ENCODE measurements at regions not wholly inside any gene's neighbourhood (a gene's known extent, or its start where the extent isn't known, plus 50 kb on each side); places are given as distances from the start of the nearest gene placed in this dataset.

DNA sequence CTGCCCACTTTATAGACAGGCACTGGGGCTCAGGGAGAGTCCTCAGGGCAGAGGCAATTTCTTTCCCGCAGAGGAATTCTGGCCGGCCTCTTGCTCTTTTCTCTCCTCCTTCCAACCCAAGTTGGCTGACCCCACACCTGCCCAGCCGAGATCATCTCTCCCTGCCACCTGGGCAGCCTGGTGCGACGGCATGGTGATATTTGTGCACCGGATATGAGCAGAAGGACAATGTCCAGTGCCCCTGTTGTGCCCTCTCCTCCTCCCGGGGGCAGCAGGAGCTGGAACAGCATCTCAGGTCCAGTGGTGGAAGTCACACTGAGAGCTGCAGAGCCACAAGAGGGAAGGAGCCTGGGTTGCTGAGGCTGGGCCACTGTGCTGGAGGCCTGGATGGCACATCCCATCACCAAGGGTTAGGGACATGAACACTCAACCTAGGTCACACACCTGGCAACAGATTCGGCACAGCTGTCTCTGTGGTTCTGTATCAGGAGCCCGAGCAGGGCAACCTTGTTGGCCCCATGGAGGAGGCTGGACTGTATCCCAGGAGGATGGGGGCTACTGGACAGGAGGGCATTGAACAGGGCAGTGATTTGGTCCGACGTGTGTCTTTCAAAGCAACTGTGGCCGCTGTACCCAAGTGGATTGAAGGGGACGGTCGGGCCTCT lies 57.7 kb upstream of the DIO3 start:
- Mint-ChIP-seq H3K4me3 (no peak overlapping the region), H3K4me1 (ENCODE audit: low read depth) (no peaks in the 10 kb centered on the region), H3K27me3 (ENCODE audit: low read depth) (no peaks in the 10 kb centered on the region), H3K9me3 (peaks cover 0 to 3% of the 10 kb centered on the region in 2 donors), H3K36me3 (ENCODE audit: insufficient read depth in 2 of 2) (no peaks in the 10 kb centered on the region), H3K27ac (no peak overlapping the region)
- no peak for ATAC-seq (replicated peaks in 1 of 2)
- no peak for DNase-seq

DNA sequence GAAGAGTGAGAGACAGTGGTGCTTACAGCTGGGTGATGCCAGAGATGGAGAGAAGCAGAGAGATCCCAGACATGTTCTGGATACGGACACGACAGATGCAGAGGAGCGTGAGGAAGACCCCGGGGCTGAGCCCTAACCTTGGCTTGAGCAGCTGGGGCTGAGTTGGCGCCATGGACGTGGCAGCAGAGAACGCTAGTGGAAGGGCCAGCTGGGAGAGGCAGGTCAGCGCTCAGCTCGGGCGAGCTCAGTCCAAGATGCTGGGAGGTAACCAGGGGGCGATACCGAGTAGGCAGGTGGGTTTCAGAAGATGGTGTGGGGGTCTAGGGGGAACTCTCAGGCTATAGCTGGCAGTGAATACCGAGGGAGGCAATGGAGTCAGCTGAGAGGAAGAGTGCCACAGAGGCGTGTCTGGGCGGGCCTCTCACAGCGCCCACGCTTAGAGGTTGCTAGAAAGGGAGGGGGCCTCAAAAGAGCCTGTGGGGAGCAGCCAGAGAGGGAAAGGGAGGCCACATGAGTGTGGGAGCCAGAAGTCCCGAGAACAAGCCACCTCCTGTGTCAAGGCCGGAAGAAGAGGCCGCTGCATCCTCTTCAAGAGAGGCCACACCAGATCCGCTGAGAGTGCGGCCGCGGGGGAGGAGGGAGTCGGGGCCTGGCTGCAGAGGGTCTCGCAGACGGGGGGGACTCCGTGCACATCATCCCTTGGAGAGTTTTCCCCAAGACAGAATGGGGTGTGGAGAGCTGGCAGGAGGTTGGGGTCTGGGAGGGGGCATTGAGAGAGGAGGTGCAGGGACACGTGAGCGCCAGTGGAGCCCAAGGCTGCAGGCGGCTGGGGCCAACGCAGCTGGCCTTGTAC lies 57.0 kb upstream of the DIO3 start:
- no peaks in the 10 kb centered on the region for H3K27me3 Mint-ChIP-seq (ENCODE audit: low read depth)
- no peak overlapping the region for H3K27ac Mint-ChIP-seq

DNA sequence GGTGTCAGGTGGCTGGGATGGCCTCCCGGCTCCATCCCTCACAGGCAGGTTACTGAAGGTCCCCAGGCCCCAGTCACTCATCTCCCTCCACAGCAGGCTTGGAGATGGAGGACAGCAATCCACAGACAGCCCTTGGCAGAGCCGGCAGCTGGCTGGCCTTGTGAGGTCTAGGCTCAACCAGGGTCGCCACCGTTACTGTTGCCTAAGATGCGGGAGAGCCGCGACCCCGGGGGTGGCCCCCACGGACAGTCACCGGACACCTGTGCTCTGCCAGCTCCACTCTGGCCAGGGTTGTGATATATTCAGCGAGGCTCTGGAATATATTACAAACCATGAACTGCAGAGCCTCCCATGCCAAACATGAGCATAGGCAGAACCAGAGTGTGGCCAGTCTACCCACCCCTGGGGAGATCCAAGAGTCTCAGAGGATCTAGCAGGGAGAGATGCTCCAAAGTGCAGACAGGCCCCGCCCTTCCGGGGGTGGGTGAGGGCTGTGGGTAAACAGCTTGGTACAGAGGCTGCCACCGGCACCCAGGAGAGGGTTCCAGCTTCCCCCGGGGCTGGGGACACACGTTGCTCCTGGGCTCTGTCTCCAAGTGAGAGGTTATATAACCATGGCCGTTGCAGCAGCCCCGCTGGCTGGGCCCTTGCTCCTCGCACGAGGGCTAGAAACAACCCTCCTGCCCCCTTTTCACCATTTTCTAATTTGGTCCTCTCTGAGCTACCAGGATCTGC lies 55.9 kb upstream of the DIO3 start:
- no peak overlapping the region for H3K27ac Mint-ChIP-seq
- H3K4me1 Mint-ChIP-seq (ENCODE audit: low read depth) = no peaks in the 10 kb centered on the region
- DNase-seq (no peak), ATAC-seq (replicated peaks in 1 of 2) (no peak)
- H3K27me3 Mint-ChIP-seq (ENCODE audit: low read depth) = no peaks in the 10 kb centered on the region
- no peak overlapping the region for H3K4me3 Mint-ChIP-seq
- no peaks in the 10 kb centered on the region for H3K36me3 Mint-ChIP-seq (ENCODE audit: insufficient read depth in 2 of 2)
- H3K9me3 Mint-ChIP-seq = peaks cover 0 to 3% of the 10 kb centered on the region in 2 donors

More for the DNA sequence above, 57.0 kb upstream of the DIO3 start:
- H3K4me3 Mint-ChIP-seq = no peak overlapping the region
- no peak for DNase-seq
- no peaks in the 10 kb centered on the region for H3K4me1 Mint-ChIP-seq (ENCODE audit: low read depth)
- peaks cover 0 to 3% of the 10 kb centered on the region in 2 donors for H3K9me3 Mint-ChIP-seq
- no peak for ATAC-seq (replicated peaks in 1 of 2)
- H3K36me3 Mint-ChIP-seq (ENCODE audit: insufficient read depth in 2 of 2) = no peaks in the 10 kb centered on the region

DNA sequence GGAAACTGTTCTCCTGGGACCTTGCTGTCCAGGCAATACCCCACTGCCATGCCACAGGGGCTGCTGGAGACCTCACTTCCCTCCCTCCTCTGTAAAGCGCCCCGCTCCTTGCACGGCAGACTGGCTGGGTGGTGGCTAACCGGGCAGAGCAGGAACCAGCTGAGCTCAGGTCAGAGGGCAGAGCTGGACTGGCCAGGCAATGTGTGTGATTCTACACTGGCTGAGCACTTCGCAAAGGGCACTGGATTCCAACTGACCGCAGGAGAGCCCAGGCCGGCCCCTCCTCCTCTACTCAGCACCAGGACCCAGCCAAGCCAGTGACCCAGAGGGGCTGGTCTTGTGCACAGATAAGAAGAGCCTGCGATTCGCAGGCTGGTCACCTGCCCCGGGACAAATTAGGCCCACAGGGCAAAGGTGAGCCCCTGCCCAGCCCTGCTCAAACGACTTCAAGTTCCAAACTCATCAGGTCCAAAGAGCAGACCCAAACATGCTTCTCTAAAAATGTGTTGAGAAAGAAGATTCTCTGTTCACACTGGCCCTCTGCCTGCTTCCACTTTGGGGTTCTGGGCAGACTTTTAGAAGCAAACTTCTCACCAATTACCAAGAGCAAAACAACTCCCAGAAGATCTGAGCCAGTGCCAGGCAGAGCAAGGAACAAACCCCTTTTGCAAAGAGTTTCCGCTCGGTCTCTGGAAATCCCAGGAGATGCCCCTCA lies 54.9 kb upstream of the DIO3 start:
- DNase-seq (no peak), ATAC-seq (replicated peaks in 1 of 2) (no peak)
- H3K27ac Mint-ChIP-seq = no peak overlapping the region
- H3K4me3 Mint-ChIP-seq = no peak overlapping the region
- no peaks in the 10 kb centered on the region for H3K4me1 Mint-ChIP-seq (ENCODE audit: low read depth)
- peaks cover 0 to 3% of the 10 kb centered on the region in 2 donors for H3K9me3 Mint-ChIP-seq
- H3K36me3 Mint-ChIP-seq (ENCODE audit: insufficient read depth in 2 of 2) = no peaks in the 10 kb centered on the region
- no peaks in the 10 kb centered on the region for H3K27me3 Mint-ChIP-seq (ENCODE audit: low read depth)

DNA sequence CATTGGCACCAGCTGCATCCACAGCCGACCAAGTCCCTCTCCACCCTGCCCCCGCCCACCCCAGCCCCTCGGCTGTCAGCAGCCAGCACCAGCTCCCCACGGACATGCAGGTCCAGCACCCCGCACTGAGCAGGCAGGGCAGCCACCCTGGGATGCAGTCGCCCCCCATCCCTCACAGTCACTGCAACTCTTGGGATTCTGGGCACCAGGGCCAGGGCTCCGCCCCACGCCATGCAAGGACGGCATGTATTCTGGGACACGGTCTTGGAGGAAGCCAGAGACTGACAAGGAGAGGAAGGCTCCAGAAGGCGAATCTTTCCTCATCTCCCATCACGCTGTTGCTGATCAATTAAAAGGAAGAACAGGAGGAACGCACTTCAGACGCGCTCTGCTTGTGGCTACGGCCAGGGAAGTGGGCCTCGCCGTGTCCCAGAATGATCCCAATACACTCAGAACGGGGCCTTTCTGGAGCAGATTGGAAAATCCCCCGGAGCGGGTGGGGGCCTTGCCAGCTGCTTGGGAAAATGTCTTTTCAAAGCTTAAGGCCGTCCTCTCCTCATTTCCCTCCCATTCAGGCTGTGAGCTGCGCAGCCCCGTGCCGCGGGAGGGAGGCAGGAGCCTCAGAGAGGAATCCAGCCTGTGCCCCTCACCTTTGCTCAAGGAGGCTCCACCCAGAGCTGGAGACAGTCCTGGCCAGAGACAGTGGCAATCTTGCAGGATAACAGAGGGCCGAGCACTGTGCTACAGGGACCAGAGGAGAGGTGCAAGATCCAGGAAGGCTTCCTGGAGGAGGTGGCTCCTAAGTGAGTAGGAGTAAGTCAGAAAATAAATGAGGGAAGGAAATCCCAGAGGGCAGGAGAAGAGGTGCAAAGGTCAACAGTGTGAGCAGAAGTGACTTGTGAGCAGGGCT lies 54.1 kb upstream of the DIO3 start:
- Mint-ChIP-seq H3K4me1 (ENCODE audit: low read depth) (no peaks in the 10 kb centered on the region), H3K4me3 (no peak overlapping the region), H3K36me3 (ENCODE audit: insufficient read depth in 2 of 2) (no peaks in the 10 kb centered on the region), H3K9me3 (peaks cover 0 to 3% of the 10 kb centered on the region in 2 donors), H3K27ac (no peak overlapping the region), H3K27me3 (ENCODE audit: low read depth) (no peaks in the 10 kb centered on the region)
- no peak for ATAC-seq (replicated peaks in 1 of 2)
- no peak for DNase-seq

- H3K4me1 Mint-ChIP-seq (ENCODE audit: low read depth) = no peaks in the 10 kb centered on the region
- no peak overlapping the region for H3K27ac Mint-ChIP-seq
- H3K4me3 Mint-ChIP-seq = no peak overlapping the region
- no peaks in the 10 kb centered on the region for H3K27me3 Mint-ChIP-seq (ENCODE audit: low read depth)
- ATAC-seq (replicated peaks in 1 of 2) (no peak), DNase-seq (no peak)
- H3K36me3 Mint-ChIP-seq (ENCODE audit: insufficient read depth in 2 of 2) = no peaks in the 10 kb centered on the region
- H3K9me3 Mint-ChIP-seq = peaks cover 0 to 3% of the 10 kb centered on the region in 2 donors
Measured at GRCh38 chr14:101507836-101508150, 53.5 kb upstream of the DIO3 start.

DNA sequence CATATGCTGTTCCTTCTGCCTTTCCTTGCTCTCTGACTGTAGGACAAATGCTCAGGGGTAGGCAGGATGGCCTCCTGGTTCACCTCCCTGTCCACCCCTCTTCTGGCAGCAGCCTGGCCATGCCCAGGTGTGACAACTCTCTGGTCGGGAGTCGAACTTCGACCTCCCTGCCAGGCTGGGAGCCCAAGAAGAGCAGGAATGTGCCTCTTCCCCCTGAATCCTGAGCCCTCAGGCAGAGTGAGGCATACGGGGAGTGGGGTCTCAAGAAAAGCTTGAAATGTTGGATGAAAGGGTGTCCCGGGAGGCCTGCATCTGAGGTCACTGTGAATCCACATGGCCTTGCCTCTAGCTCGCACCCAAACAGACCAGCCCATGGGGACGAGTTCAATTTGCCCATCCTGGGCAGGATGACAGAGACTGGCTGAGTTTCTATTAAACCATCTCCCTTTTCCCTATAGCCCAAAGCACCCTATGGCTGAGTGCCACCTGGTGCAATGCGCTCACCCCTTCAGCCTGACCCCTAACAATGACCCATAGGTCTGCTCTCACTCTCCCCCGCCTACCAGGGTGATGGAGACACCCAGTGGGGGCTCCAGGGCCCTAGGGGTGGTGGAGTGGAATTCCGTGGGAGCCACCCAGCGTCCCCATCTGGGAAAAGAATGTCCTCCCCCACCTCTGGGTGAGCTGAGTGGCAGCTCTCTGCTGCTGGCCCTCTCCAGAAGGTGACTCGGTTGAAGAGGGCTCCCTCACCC lies 52.9 kb upstream of the DIO3 start:
- ATAC-seq (replicated peaks in 1 of 2) (no peak), DNase-seq (no peak)
- Mint-ChIP-seq H3K9me3 (peaks cover 0 to 3% of the 10 kb centered on the region in 2 donors), H3K27me3 (ENCODE audit: low read depth) (no peaks in the 10 kb centered on the region), H3K4me3 (no peak overlapping the region), H3K4me1 (ENCODE audit: low read depth) (no peaks in the 10 kb centered on the region), H3K27ac (no peak overlapping the region), H3K36me3 (ENCODE audit: insufficient read depth in 2 of 2) (no peaks in the 10 kb centered on the region)

DNA sequence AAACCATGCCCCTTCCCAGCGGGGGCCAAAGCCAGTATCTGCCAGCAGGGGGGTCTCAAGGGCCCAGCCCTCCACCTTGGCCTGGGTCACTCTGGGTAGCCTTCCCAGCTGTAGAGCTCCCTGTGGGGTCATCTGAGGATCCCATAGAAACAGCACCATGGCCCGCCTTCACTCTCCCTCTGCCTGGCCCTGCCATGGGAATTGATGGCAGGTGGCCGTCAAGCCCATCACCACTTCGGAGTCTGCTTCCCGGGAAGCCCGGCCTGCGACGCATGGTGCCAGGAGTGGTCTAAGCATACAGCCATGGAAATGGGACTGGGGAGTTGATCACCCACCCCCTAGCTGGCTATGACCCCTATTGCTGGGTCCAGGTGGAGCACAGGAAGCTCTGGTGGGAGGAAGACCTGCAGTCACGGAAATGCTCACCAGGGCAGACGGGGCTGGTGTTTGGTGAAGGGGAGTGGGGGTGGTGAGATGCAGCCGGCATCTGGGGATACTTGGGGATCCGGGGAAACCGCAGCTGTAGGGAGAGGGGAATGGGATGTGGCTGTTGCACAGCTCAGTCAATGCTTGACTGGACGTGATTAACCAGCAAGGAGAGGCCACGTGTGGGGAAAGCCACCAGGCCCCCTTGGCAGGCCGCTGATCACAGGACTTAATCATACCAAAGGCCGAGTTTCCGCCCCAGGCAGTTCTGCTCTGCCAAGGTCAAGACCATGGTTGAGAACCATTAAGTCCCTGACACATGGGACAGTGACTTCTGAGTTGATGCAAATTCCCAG lies 52.2 kb upstream of the DIO3 start:
- Mint-ChIP-seq H3K4me1 (ENCODE audit: low read depth) (no peaks in the 10 kb centered on the region), H3K4me3 (no peak overlapping the region), H3K9me3 (no peaks in the 10 kb centered on the region), H3K36me3 (ENCODE audit: insufficient read depth in 2 of 2) (no peaks in the 10 kb centered on the region), H3K27me3 (ENCODE audit: low read depth) (no peaks in the 10 kb centered on the region), H3K27ac (no peak overlapping the region)
- no peak for ATAC-seq (replicated peaks in 1 of 2)
- no peak for DNase-seq

GRCh38 chr14:101509730-101510371 lies 51.4 kb upstream of the DIO3 start:
- DNase-seq = no peak
- no peaks in the 10 kb centered on the region for H3K9me3 Mint-ChIP-seq
- H3K4me3 Mint-ChIP-seq = no peak overlapping the region
- no peak for ATAC-seq (replicated peaks in 1 of 2)
- no peaks in the 10 kb centered on the region for H3K4me1 Mint-ChIP-seq (ENCODE audit: low read depth)
- no peaks in the 10 kb centered on the region for H3K36me3 Mint-ChIP-seq (ENCODE audit: insufficient read depth in 2 of 2)
- H3K27ac Mint-ChIP-seq = no peak overlapping the region
- H3K27me3 Mint-ChIP-seq (ENCODE audit: low read depth) = no peaks in the 10 kb centered on the region

- Mint-ChIP-seq H3K4me1 (ENCODE audit: low read depth) (no peaks in the 10 kb centered on the region), H3K27me3 (ENCODE audit: low read depth) (no peaks in the 10 kb centered on the region), H3K27ac (no peak overlapping the region), H3K4me3 (no peak overlapping the region), H3K36me3 (ENCODE audit: insufficient read depth in 2 of 2) (peaks cover 0 to 1% of the 10 kb centered on the region in 2 donors), H3K9me3 (peaks cover 0 to under 1% of the 10 kb centered on the region in 2 donors)
- DNase-seq (no peak), ATAC-seq (replicated peaks in 1 of 2) (no peak)
Measured at GRCh38 chr14:101511199-101511598, 50.1 kb upstream of the DIO3 start.

All from activated T-cell treated with anti-CD3 and anti-CD28 coated beads, Interleukin-2, amount 50 U/mL, for 72 hours (primary cell).